HEK293 (cell line): ENCODE measurements at regions not wholly inside any gene's neighbourhood (a gene's known extent, or its start where the extent isn't known, plus 50 kb on each side); places are given as distances from the start of the nearest gene placed in this dataset.

Experiments
- ZFP3 ChIP-seq: fragments of 450-650 bp; formaldehyde crosslinking; IDR thresholded peaks from 2 replicates; pipeline ENCODE4 v1.5.1; 2016; ENCODE audit warnings: low read depth, missing biosample characterization, missing genetic modification characterization
- ZNF274 ChIP-seq, 2 experiments: fragments of 200-500 bp in 1 of 2; fragments of 450-650 bp in 1 of 2; sonication (Bioruptor generic) in 1 of 2; formaldehyde crosslinking in 1 of 2; IDR thresholded peaks; 2 replicates each; pipeline versions ENCODE4 v1.5.1 to v1.6.1; 2014 to 2016; ENCODE audit warnings: borderline replicate concordance in 1 of 2, inconsistent platforms in 1 of 2, low read length in 1 of 2, missing biosample characterization in 1 of 2, missing genetic modification characterization in 1 of 2
- ZNF302 ChIP-seq: fragments of 450-650 bp; formaldehyde crosslinking; IDR thresholded peaks from 2 replicates; pipeline ENCODE4 v1.5.1; 2016; ENCODE audit warnings: missing biosample characterization, missing genetic modification characterization, low read depth
- TF ChIP-seq, protein P1 (sequence below): fragments of 450-650 bp; formaldehyde crosslinking; IDR thresholded peaks from 2 replicates; pipeline ENCODE4 v1.5.1; 2016; ENCODE audit warnings: missing biosample characterization, missing genetic modification characterization, low read depth
- TF ChIP-seq, protein P2 (sequence below): fragments of 450-650 bp; formaldehyde crosslinking; IDR thresholded peaks from 2 replicates; pipeline ENCODE4 v1.5.1; 2016; ENCODE audit warnings: missing biosample characterization, missing genetic modification characterization
- TF ChIP-seq, protein P3 (sequence below): fragments of 450-650 bp; formaldehyde crosslinking; IDR thresholded peaks from 2 replicates; pipeline ENCODE4 v1.5.1; 2016; ENCODE audit warnings: missing biosample characterization, missing genetic modification characterization

DNA sequence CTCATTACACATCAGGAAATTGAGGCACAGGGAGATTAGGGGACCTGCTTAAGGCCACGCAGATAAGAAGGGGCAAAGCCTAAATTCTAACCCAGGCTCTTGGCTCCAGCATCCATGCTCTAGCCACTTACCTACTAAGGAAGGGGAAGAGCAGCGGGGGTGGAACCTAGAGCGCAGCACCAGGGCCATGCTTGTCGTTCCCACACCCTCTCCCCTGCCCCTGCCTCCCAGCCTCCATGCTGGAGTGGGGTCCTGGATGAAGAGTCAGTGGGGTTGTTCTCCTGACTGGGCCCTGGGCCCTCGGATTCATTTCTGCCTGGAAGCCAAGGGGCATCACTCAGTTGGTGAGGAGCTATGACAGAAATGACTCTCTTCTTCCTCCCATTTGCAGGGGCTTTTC is 133.3 kb downstream of the FOXD2 start:
- TF ChIP-seq, protein P1, sequence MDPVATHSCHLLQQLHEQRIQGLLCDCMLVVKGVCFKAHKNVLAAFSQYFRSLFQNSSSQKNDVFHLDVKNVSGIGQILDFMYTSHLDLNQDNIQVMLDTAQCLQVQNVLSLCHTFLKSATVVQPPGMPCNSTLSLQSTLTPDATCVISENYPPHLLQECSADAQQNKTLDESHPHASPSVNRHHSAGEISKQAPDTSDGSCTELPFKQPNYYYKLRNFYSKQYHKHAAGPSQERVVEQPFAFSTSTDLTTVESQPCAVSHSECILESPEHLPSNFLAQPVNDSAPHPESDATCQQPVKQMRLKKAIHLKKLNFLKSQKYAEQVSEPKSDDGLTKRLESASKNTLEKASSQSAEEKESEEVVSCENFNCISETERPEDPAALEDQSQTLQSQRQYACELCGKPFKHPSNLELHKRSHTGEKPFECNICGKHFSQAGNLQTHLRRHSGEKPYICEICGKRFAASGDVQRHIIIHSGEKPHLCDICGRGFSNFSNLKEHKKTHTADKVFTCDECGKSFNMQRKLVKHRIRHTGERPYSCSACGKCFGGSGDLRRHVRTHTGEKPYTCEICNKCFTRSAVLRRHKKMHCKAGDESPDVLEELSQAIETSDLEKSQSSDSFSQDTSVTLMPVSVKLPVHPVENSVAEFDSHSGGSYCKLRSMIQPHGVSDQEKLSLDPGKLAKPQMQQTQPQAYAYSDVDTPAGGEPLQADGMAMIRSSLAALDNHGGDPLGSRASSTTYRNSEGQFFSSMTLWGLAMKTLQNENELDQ (tag by site-specific recombination), result no peak
- TF ChIP-seq, protein P2, sequence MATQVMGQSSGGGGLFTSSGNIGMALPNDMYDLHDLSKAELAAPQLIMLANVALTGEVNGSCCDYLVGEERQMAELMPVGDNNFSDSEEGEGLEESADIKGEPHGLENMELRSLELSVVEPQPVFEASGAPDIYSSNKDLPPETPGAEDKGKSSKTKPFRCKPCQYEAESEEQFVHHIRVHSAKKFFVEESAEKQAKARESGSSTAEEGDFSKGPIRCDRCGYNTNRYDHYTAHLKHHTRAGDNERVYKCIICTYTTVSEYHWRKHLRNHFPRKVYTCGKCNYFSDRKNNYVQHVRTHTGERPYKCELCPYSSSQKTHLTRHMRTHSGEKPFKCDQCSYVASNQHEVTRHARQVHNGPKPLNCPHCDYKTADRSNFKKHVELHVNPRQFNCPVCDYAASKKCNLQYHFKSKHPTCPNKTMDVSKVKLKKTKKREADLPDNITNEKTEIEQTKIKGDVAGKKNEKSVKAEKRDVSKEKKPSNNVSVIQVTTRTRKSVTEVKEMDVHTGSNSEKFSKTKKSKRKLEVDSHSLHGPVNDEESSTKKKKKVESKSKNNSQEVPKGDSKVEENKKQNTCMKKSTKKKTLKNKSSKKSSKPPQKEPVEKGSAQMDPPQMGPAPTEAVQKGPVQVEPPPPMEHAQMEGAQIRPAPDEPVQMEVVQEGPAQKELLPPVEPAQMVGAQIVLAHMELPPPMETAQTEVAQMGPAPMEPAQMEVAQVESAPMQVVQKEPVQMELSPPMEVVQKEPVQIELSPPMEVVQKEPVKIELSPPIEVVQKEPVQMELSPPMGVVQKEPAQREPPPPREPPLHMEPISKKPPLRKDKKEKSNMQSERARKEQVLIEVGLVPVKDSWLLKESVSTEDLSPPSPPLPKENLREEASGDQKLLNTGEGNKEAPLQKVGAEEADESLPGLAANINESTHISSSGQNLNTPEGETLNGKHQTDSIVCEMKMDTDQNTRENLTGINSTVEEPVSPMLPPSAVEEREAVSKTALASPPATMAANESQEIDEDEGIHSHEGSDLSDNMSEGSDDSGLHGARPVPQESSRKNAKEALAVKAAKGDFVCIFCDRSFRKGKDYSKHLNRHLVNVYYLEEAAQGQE (tag by site-specific recombination), result no peak
- TF ChIP-seq ZFP3 (tag by site-specific recombination), result no peak
- no peak for TF ChIP-seq ZNF302 (tag by site-specific recombination)
- TF ChIP-seq, protein P3, sequence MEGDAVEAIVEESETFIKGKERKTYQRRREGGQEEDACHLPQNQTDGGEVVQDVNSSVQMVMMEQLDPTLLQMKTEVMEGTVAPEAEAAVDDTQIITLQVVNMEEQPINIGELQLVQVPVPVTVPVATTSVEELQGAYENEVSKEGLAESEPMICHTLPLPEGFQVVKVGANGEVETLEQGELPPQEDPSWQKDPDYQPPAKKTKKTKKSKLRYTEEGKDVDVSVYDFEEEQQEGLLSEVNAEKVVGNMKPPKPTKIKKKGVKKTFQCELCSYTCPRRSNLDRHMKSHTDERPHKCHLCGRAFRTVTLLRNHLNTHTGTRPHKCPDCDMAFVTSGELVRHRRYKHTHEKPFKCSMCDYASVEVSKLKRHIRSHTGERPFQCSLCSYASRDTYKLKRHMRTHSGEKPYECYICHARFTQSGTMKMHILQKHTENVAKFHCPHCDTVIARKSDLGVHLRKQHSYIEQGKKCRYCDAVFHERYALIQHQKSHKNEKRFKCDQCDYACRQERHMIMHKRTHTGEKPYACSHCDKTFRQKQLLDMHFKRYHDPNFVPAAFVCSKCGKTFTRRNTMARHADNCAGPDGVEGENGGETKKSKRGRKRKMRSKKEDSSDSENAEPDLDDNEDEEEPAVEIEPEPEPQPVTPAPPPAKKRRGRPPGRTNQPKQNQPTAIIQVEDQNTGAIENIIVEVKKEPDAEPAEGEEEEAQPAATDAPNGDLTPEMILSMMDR, result no peak
- TF ChIP-seq ZNF274 (IDR thresholded peaks at IDR 0.05; ENCODE audit: low read length), result no peak
- no peak for TF ChIP-seq ZNF274 (tag by site-specific recombination; IDR thresholded peaks at IDR 0.05; ENCODE audit: borderline replicate concordance)
